Hepatocyte (in vitro differentiated cells): ENCODE measurements at regions not wholly inside any gene's neighbourhood (a gene's known extent, or its start where the extent isn't known, plus 50 kb on each side); places are given as distances from the start of the nearest gene placed in this dataset.
A peak's percentile ranks its signal among the peaks of the same experiment; 100 is the strongest.
"Not testable (repeated sequence)": the region's sequence is repeated elsewhere in the genome, so short reads cannot be mapped to it uniquely, and the experiment has no call there.

Experiments used
- DNase-seq: peaks from one replicate; pipeline ENCODE4 v3.0.0-alpha.2; 2016; ENCODE audit warnings: low spot score
- H2AFZ ChIP-seq: fragments of 200-600 bp; sonication (generic); 2 replicates; pipeline ENCODE4 v1.6.0; 2016; ENCODE audit warnings: antibody characterized with exemption, mild to moderate bottlenecking
- H3K27ac ChIP-seq: fragments of 200-600 bp; sonication (generic); 2 replicates; pipeline ENCODE4 v1.5.1; 2016; ENCODE audit warnings: mild to moderate bottlenecking
- H3K27me3 ChIP-seq: fragments of 200-600 bp; sonication (generic); 2 replicates; pipeline ENCODE4 v1.6.1; 2016
- H3K36me3 ChIP-seq: fragments of 200-600 bp; sonication (generic); replicated peaks from 2 replicates; pipeline ENCODE4 v1.5.1; 2016; ENCODE audit warnings: low read depth; ENCODE audit not compliant: insufficient read depth
- H3K4me1 ChIP-seq: fragments of 200-600 bp; sonication (generic); 2 replicates; pipeline ENCODE4 v1.5.1; 2016; ENCODE audit warnings: mild to moderate bottlenecking, moderate library complexity; ENCODE audit not compliant: insufficient read depth
- H3K4me2 ChIP-seq: fragments of 200-600 bp; sonication (generic); 2 replicates; pipeline ENCODE4 v1.6.0; 2016
- H3K4me3 ChIP-seq: fragments of 200-600 bp; sonication (generic); 2 replicates; pipeline ENCODE4 v1.5.1; 2016; ENCODE audit warnings: mild to moderate bottlenecking
- H3K79me2 ChIP-seq: fragments of 200-600 bp; sonication (generic); 2 replicates; pipeline ENCODE4 v1.6.0; 2017; ENCODE audit warnings: mild to moderate bottlenecking
- H3K9me2 ChIP-seq: fragments of 200-600 bp; sonication (generic); replicated peaks from 2 replicates; pipeline ENCODE4 v1.6.0; 2017; ENCODE audit warnings: mild to moderate bottlenecking; ENCODE audit not compliant: insufficient read depth
- H3K9me3 ChIP-seq: fragments of 200-600 bp; sonication (generic); 2 replicates; pipeline ENCODE4 v1.5.1; 2016; ENCODE audit warnings: low read depth, mild to moderate bottlenecking
- H4K20me1 ChIP-seq: fragments of 200-600 bp; sonication (generic); 2 replicates; pipeline ENCODE4 v1.6.0; 2016; ENCODE audit warnings: mild to moderate bottlenecking; ENCODE audit not compliant: insufficient read depth, poor library complexity, severe bottlenecking
- CTCF ChIP-seq: fragments of 200-600 bp; sonication (generic); IDR thresholded peaks from 2 replicates; pipeline ENCODE4 v1.5.1; 2016; ENCODE audit warnings: antibody characterized with exemption, mild to moderate bottlenecking; ENCODE audit not compliant: poor library complexity
- EZH2 ChIP-seq: fragments of 200-600 bp; sonication (generic); IDR thresholded peaks from 2 replicates; pipeline ENCODE4 v1.6.1; 2016; ENCODE audit warnings: antibody characterized with exemption, mild to moderate bottlenecking, borderline replicate concordance
- EZH2phosphoT487 ChIP-seq: fragments of 200-600 bp; sonication (generic); IDR thresholded peaks from one replicate; pipeline ENCODE4 v1.6.1; 2018; ENCODE audit warnings: antibody characterized with exemption, mild to moderate bottlenecking, low read depth, moderate library complexity; ENCODE audit not compliant: unreplicated experiment, severe bottlenecking
- WGBS: methylation state at CpG from one replicate; pipeline ENCODE4 v1.1.6; 2016; ENCODE audit warnings: low lambda C conversion rate; ENCODE audit errors: missing lambda C conversion rate; 5-methylcytosine and 5-hydroxymethylcytosine counted together

- Histone ChIP-seq H2AFZ (no peak overlapping the region), H3K4me3 (no peak overlapping the region), H3K9me2 (no peaks in the 10 kb centered on the region), H4K20me1 (no peaks in the 10 kb centered on the region), H3K9me3 (no peaks in the 10 kb centered on the region), H3K79me2 (no peaks in the 10 kb centered on the region), H3K4me1 (peaks cover 10% of the 10 kb centered on the region), H3K4me2 (no peak overlapping the region), H3K27ac (peak overlapping the region; percentile 67), H3K27me3 (no peaks in the 10 kb centered on the region), H3K36me3 (no peaks in the 10 kb centered on the region)
- DNase-seq, result no peak
- 43% methylated on average over 1 of the region's 1 CpG for WGBS
- no peak for TF ChIP-seq CTCF
- no peak for TF ChIP-seq EZH2phosphoT487
- no peak for TF ChIP-seq EZH2
These were observed 171.5 kb downstream of the PCDH18 start for GRCh38 chr4:137360761-137361160.

DNA sequence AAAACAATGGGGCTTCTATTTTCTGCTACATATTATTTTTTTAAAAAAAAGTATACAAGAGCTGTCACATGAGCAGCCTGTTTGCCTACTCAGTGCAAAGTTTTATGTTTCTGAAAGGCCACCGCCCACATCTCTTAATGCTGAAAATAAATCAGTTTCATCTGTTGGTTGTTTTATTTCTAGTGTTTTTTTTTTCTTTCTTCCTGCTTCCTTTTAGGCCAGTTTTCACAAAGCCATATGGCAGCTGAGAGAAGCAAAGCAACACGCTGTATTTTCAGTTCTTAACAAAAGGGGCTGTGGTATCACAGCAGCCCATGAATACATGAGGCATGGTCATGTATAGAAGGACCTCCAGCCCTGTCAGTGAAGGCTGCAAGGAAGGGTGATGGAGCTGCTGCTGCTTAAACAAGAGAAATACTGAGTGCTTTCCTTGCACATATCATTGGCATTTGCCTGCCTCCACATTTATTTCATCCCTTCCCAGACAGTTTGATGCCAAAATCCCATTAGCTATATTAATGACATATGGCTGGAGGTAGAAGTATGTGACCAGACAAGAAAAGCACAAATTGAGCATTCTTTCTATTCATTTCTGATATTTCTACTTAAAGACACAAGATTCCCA, 172.5 kb downstream of the PCDH18 start:
- 45% methylated on average over 2 of the region's 2 CpGs for WGBS
- Histone ChIP-seq H3K4me1 (peaks cover 10% of the 10 kb centered on the region), H3K27ac (peak overlapping the region; percentile 67), H3K79me2 (no peaks in the 10 kb centered on the region), H3K4me2 (peak overlapping the region; percentile 14), H3K4me3 (no peak overlapping the region), H2AFZ (no peak overlapping the region), H3K9me2 (no peaks in the 10 kb centered on the region), H4K20me1 (no peaks in the 10 kb centered on the region), H3K27me3 (no peaks in the 10 kb centered on the region), H3K36me3 (no peaks in the 10 kb centered on the region), H3K9me3 (no peaks in the 10 kb centered on the region)
- peak; percentile 34 for DNase-seq
- TF ChIP-seq EZH2 (no peak), CTCF (no peak), EZH2phosphoT487 (no peak)

GRCh38 chr4:137354562-137354961, 177.7 kb downstream of the PCDH18 start:
- H4K20me1 ChIP-seq, H3K9me3 ChIP-seq, H3K4me1 ChIP-seq, H3K79me2 ChIP-seq, H3K27ac ChIP-seq, DNase-seq, H3K36me3 ChIP-seq, H3K4me3 ChIP-seq, H2AFZ ChIP-seq, H3K27me3 ChIP-seq, H3K4me2 ChIP-seq, H3K9me2 ChIP-seq: not testable (repeated sequence)
- 84% methylated on average over 2 of the region's 2 CpGs for WGBS

DNA sequence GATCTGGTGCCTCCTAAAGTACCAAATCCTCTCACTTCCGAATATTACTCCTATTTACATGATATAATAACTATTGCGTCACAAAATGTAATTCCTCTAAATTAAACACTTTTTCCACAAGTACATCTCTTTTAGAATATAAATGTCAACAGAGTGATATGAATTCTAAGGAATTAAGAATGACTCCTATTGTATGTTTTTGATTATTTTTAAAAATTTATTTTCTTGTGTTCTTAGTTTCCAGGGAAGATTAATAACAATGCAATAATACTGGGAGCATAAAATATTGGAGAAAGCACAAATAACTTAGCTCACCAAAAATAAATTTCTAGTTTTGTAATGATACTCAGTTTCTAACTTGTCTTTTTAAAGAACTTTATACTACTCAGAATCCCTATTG, 184.9 kb downstream of the PCDH18 start:
- WGBS, result 74% methylated on average over 2 of the region's 2 CpGs
- Histone ChIP-seq H3K36me3 (no peaks in the 10 kb centered on the region), H3K27me3 (no peaks in the 10 kb centered on the region), H3K9me3 (no peaks in the 10 kb centered on the region), H3K27ac (no peak overlapping the region), H4K20me1 (no peaks in the 10 kb centered on the region), H2AFZ (no peak overlapping the region), H3K4me1 (no peaks in the 10 kb centered on the region), H3K79me2 (no peaks in the 10 kb centered on the region), H3K4me3 (no peak overlapping the region), H3K4me2 (no peak overlapping the region), H3K9me2 (no peaks in the 10 kb centered on the region)
- TF ChIP-seq CTCF, result no peak
- TF ChIP-seq EZH2phosphoT487, result no peak
- no peak for TF ChIP-seq EZH2
- DNase-seq, result no peak
